HG03575 (cell line): ENCODE measurements at regions not wholly inside any gene's neighbourhood (a gene's known extent, or its start where the extent isn't known, plus 50 kb on each side); places are given as distances from the start of the nearest gene placed in this dataset.

Experiments
- ATAC-seq: cut with Tn5 transposase; IDR thresholded peaks from one replicate; pipeline ENCODE4 v1.9.1; 2021; ENCODE audit not compliant: unreplicated experiment, insufficient number of reproducible peaks, low FRiP score; ENCODE audit errors: extremely low read depth

DNA sequence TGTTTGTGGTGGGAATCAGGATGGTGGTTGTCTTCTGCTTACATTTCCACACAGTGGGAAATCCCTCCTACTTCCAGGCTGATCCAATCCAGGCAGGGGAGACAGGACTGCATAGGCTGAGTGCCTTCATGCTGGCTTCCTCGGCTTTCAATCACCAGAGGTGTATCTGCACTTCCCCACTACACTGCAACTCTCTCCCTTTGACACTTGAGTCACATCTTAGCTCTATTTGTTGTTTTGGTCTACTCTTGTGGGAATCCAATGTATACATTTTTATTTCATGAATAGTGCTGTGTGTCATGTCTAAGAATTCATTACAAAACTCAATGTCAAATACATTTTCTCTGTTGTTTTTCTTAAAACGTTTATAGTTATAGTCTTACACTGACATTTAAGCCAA is 735.6 kb downstream of the XPNPEP1 start:
- ATAC-seq, result no peak

DNA sequence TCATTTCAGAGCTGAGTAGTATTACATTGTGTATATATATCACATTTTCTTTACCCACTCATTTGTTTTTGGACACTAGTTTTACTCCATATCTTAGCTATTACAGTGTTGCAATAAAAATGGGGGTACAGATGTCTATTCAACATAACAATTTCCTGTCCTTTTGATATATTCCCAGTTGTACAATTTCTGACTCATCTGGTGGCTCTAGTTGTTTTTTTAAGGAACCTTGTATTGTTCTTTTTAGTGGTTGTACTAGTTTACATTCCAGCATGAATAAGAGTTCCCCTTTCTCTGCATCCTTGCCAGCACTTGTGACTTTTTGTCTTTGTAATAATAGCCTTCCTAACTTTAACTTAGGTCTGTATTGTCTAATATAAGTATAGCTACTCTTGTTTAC is 739.9 kb downstream of the XPNPEP1 start:
- ATAC-seq, result no peak

DNA sequence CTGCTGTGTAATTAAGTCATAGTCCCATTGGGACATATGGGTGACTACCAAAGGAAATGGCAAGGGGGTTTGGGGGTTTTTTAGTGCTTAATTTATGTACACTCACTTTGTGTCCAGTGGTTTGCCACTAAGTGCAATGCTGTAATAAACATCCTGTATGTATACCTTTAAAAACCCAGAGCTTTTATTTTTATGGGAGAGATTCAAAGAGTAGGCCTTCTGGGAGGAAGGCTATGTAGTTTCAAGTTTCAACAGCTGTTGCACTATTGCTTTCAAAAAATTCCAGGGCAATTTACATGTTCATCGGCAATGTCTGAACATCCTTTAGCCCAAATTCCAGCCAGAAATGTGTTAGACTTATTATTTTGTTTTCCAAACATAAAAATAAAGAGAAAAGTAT is 744.7 kb downstream of the XPNPEP1 start:
- no peak for ATAC-seq

GRCh38 chr10:109174526-109174925 is 748.8 kb downstream of the XPNPEP1 start:
- ATAC-seq, result no peak

- ATAC-seq, result no peak
Measured at GRCh38 chr10:109173937-109174336, 749.4 kb downstream of the XPNPEP1 start.

DNA sequence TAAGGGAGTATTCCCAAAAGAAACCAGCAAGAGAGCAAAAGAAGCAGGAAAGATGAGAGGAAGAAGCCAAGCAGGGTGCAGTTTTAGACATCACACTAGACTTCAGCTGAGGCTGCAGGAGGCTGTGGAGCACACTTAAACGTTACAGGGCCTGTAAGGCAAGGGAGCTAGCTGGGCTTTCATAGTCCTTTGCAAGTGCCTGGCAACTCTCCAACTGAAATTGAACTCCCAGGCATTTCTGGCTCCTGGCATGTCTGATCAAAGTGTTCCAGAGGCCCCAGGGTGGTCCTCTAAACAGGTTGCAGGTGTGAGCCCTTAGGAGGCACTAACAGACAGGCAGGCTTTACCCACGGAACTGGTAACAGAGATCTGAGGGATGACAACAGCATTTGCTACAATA is 750.2 kb downstream of the XPNPEP1 start:
- ATAC-seq, result no peak

- no peak for ATAC-seq
Measured at GRCh38 chr10:109166935-109167334, 756.4 kb downstream of the XPNPEP1 start.

DNA sequence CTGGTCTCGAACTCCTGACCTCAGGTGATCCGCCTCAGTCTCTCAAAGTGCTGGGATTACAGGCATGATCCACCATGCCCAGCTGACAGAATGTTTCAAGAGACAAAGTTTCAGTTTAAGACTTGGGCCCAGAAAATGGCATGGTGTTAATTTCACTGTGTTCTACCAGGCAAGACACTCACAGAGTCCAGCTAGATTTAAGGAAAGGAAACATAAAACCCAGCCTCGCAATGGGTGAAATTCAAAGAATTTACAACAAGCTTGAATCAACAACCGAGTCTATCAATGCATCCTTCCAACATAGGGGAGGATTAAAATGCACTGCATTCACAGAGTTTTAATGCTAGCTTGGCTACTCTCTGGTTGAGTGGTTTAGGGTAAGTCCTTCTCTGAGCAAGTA is 764.0 kb downstream of the XPNPEP1 start:
- ATAC-seq, result no peak

GRCh38 chr10:109156396-109156795 is 766.9 kb downstream of the XPNPEP1 start:
- ATAC-seq, result no peak

GRCh38 chr10:109149666-109150350 is 773.5 kb downstream of the XPNPEP1 start:
- ATAC-seq, result no peak

GRCh38 chr10:109127363-109127762 is 795.9 kb downstream of the XPNPEP1 start:
- no peak for ATAC-seq

- ATAC-seq, result no peak
Measured at GRCh38 chr10:109126541-109126940, 796.8 kb downstream of the XPNPEP1 start.

DNA sequence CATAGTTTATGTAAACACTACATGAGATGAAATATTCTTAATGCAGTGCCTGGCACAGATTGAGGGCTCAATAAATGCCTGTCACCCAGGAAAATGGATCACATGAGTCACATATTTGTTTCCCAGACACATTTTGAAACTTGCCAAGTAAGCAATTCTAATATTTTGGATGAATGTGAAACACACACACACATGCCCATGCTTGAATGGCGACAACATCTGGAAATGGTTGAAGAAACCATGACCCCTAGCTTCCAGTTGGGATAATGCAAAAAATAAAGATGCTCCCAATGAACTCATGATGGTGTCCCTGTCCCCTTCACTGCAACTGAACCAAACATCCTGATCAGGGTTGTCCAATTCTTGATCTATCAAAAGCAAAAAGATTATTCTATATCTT is 797.3 kb downstream of the XPNPEP1 start:
- ATAC-seq, result no peak

DNA sequence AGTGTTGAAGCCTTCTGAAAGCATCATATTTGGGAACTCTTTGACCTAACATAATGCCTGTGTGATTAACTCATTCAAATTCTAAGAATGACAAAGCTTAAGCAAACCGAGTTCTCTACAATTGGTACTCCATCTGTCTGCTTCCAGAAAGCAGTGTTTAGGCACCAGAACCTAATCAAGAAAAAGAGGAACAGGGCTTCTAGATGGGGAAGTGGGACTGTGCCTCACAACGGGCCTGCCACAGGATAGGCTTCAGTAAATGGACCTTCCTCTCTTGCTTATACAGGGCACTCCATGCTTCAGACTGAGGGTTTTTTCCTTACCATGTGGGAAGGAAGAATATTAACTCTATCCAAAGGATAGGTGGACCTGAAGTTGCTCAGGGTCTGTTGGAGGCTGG is 808.1 kb downstream of the XPNPEP1 start:
- no peak for ATAC-seq

GRCh38 chr10:109114579-109114978 is 808.7 kb downstream of the XPNPEP1 start:
- no peak for ATAC-seq

DNA sequence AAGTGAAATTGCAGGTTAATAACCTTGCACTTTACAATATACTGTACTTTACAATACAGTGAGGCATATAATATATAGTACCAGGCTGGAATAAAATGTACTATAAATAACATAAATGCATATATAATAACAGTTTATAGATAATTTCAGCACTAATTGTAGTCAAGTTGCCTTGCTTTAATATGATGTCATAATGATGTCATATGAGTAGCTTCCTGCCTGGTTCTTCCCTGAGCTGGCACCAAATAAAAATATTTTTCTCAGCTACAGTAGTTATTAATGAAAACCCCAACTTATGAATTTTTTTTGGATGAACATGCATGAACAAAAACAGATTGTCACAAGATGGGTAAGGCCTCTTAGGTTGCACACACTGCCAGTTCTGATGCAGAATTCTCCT is 816.7 kb downstream of the XPNPEP1 start:
- no peak for ATAC-seq

DNA sequence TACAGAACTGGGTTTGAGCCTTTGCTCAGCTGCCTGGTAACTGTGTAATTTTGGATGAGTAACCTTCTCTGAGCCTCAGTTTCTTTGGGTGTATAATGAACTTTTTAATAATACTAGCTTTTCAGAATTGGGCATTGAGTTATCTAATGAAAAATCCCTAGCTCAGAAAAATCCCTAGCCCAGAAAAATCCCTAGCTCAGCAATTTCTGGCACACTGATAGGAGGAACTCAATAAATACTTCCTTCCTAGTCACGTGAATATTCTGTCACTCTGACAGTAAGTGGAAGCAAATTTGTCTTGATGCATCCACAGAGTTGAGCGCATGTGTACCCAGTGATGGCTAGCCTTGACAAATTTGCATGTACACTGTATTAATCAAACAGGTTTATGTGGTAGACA is 817.6 kb downstream of the XPNPEP1 start:
- no peak for ATAC-seq

- ATAC-seq, result no peak
Measured at GRCh38 chr10:109104806-109105205, 818.5 kb downstream of the XPNPEP1 start.

DNA sequence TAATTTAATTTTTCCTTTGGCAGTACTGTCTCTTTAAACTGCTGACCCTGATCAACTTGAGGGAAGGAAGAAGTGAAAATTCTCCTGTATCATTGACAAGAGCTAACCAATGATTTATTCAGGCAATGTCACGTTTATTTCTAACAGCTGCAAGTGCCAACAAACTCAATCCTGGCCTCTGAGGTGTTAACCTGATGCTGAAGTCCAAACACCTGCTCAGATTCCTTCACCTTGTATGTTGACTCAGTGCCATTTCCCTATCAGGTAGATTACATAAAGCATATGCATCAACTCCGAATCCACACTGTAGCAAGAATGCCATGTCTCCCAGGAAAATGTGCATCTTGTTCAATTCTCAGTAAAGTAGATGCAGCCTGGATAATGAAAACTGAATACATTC is 820.0 kb downstream of the XPNPEP1 start:
- no peak for ATAC-seq

- ATAC-seq, result no peak
Measured at GRCh38 chr10:109089779-109090178, 833.5 kb downstream of the XPNPEP1 start.

DNA sequence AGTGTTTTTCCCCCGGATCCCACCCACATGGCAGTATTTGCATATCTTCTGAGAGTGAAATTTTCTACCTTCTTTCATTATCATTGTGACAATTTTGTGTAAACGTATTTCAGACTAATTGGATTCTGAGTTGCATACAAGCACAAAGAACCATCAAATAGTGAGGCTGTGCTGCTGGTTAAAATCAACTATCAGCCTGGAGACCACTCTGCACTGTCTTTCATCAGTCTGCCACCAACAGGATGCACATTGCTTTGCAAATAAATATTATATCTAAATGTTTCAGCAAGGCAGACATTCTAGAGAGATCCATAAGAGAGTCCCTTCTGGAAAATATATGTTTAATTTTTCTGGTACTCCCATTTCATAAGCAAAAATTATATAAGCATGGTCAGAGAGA is 851.8 kb downstream of the XPNPEP1 start:
- no peak for ATAC-seq
